KG1 (cell line): ENCODE measurements at regions not wholly inside any gene's neighbourhood (a gene's known extent, or its start where the extent isn't known, plus 50 kb on each side); places are given as distances from the start of the nearest gene placed in this dataset.

Experiments used
- DNase-seq: peaks from one replicate; lab custom pipeline; 2025; lab: John Stamatoyannopoulos, UW

GRCh38 chr16:59238246-59238645, 504.1 kb upstream of the GOT2 start:
- no peak for DNase-seq

- DNase-seq, result no peak
Measured at GRCh38 chr16:59236804-59237458, 502.8 kb upstream of the GOT2 start.

- DNase-seq, result no peak
Measured at GRCh38 chr16:59224401-59224800, 490.3 kb upstream of the GOT2 start.

- DNase-seq, result no peak
Measured at GRCh38 chr16:59220011-59220410, 485.9 kb upstream of the GOT2 start.

- no peak for DNase-seq
Measured at GRCh38 chr16:59216291-59216690, 482.2 kb upstream of the GOT2 start.

- no peak for DNase-seq
Measured at GRCh38 chr16:59214455-59214854, 480.3 kb upstream of the GOT2 start.

GRCh38 chr16:59213952-59214351, 479.8 kb upstream of the GOT2 start:
- DNase-seq, result peak; percentile 10

GRCh38 chr16:59212492-59213024, 478.4 kb upstream of the GOT2 start:
- no peak for DNase-seq

- DNase-seq, result no peak
Measured at GRCh38 chr16:59210955-59211541, 476.9 kb upstream of the GOT2 start.

- DNase-seq, result no peak
Measured at GRCh38 chr16:59205403-59205802, 471.3 kb upstream of the GOT2 start.

- DNase-seq, result no peak
Measured at GRCh38 chr16:59204589-59204988, 470.5 kb upstream of the GOT2 start.

- DNase-seq, result no peak
Measured at GRCh38 chr16:59202233-59202862, 468.2 kb upstream of the GOT2 start.

- DNase-seq, result no peak
Measured at GRCh38 chr16:59201821-59202220, 467.7 kb upstream of the GOT2 start.

GRCh38 chr16:59201160-59201559, 467.0 kb upstream of the GOT2 start:
- DNase-seq, result no peak

- no peak for DNase-seq
Measured at GRCh38 chr16:59198487-59198886, 464.4 kb upstream of the GOT2 start.

- no peak for DNase-seq
Measured at GRCh38 chr16:59195242-59195641, 461.1 kb upstream of the GOT2 start.

GRCh38 chr16:59193637-59194036, 459.5 kb upstream of the GOT2 start:
- no peak for DNase-seq

- no peak for DNase-seq
Measured at GRCh38 chr16:59192551-59193199, 458.6 kb upstream of the GOT2 start.

- no peak for DNase-seq
Measured at GRCh38 chr16:59190731-59191130, 456.6 kb upstream of the GOT2 start.

- no peak for DNase-seq
Measured at GRCh38 chr16:59188029-59188428, 453.9 kb upstream of the GOT2 start.

- DNase-seq, result no peak
Measured at GRCh38 chr16:59181821-59182420, 447.8 kb upstream of the GOT2 start.

GRCh38 chr16:59180083-59180476, 446.0 kb upstream of the GOT2 start:
- no peak for DNase-seq
